IMR-90 (cell line): ENCODE measurements at regions not wholly inside any gene's neighbourhood (a gene's known extent, or its start where the extent isn't known, plus 50 kb on each side); places are given as distances from the start of the nearest gene placed in this dataset.

ENCODE experiments used
- TF ChIP-seq, protein P1 (sequence below): conservative IDR thresholded peaks from 2 replicates; pipeline ENCODE4 v1.5.1; 2012; ENCODE audit warnings: mild to moderate bottlenecking, low read depth, low read length, improper control_type of control experiment

DNA sequence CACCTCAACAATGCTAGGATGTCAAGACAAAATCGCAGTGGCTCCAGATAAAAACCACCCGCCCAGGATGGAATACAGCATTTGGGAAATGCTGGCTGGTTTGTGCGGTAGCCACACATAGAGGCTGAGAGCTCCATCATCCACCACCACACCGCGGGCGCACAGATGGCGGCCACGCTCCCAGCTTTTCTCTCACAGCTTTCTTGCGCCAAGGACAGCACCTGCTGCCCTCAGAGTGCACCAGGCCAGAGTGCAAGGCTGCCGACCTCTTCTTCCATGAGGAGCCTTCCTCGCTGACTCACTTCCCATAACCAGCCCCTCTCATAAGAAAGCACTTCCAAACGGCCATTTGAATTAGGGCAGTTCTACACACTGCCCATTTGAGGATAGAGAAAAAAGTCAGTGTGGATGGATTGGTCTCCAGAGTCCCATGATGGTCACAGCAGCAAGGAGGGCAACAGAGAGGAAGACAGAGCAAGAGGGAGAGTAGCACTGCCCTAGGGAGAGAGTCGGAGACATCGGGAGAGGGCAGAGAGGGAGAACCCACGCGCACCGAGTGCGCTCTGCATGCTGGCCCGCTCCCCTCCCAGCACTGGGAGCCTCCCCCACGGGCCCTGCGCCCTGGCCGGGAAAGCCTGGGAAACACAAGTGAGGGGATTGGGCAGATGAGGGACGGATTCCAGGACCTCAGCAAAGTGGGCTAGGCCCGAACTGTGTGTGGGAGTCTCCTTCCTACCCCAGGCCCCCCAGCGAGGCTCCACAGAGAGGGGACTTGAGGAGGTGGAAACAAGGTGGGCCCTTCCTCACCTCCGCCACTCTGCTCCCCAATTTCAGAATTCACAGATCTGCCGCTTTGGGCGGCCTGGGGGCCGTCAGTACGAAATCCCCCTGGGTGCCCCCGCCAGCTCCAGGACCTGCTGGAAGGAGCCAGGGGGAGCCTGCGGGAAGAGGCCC is 156.9 kb downstream of the USP12 start (continued):
- TF ChIP-seq, protein P1, sequence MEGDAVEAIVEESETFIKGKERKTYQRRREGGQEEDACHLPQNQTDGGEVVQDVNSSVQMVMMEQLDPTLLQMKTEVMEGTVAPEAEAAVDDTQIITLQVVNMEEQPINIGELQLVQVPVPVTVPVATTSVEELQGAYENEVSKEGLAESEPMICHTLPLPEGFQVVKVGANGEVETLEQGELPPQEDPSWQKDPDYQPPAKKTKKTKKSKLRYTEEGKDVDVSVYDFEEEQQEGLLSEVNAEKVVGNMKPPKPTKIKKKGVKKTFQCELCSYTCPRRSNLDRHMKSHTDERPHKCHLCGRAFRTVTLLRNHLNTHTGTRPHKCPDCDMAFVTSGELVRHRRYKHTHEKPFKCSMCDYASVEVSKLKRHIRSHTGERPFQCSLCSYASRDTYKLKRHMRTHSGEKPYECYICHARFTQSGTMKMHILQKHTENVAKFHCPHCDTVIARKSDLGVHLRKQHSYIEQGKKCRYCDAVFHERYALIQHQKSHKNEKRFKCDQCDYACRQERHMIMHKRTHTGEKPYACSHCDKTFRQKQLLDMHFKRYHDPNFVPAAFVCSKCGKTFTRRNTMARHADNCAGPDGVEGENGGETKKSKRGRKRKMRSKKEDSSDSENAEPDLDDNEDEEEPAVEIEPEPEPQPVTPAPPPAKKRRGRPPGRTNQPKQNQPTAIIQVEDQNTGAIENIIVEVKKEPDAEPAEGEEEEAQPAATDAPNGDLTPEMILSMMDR, result no peak
